Loucy (cell line): ENCODE measurements at regions not wholly inside any gene's neighbourhood (a gene's known extent, or its start where the extent isn't known, plus 50 kb on each side); places are given as distances from the start of the nearest gene placed in this dataset.

Source experiments
- EZH2phosphoT487 ChIP-seq: fragments of 200-600 bp; IDR thresholded peaks from 2 replicates; pipeline ENCODE4 v1.6.1; 2018; ENCODE audit warnings: antibody characterized with exemption, mild to moderate bottlenecking, moderate library complexity, borderline replicate concordance
- TF ChIP-seq, protein P1 (sequence below): fragments of 200-600 bp; sonication (generic); conservative IDR thresholded peaks from 2 replicates; pipeline ENCODE4 v1.5.1; 2014; ENCODE audit warnings: mild to moderate bottlenecking, antibody characterized with exemption, low read length

DNA sequence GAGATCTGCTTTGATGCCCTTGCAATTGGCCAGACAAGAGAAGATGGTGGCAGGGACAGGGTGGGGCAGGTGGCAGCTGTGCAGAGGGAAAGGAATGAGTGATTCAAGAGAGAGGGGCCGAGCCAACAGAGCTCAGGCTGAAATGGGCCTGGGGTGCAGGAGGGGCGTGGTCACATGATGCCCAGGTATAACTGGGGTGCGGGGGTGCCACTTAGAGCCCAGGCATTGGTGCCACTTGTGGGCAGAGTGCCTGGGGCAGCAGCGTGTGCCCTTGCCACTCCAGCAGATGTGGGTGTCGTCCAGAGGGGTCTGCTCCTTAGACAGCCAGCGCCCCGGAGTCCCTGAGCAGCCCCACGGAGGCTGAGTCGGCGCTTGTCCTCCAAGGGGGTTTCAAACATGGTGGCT lies 88.7 kb downstream of the PLXNA1 start:
- TF ChIP-seq, protein P1, sequence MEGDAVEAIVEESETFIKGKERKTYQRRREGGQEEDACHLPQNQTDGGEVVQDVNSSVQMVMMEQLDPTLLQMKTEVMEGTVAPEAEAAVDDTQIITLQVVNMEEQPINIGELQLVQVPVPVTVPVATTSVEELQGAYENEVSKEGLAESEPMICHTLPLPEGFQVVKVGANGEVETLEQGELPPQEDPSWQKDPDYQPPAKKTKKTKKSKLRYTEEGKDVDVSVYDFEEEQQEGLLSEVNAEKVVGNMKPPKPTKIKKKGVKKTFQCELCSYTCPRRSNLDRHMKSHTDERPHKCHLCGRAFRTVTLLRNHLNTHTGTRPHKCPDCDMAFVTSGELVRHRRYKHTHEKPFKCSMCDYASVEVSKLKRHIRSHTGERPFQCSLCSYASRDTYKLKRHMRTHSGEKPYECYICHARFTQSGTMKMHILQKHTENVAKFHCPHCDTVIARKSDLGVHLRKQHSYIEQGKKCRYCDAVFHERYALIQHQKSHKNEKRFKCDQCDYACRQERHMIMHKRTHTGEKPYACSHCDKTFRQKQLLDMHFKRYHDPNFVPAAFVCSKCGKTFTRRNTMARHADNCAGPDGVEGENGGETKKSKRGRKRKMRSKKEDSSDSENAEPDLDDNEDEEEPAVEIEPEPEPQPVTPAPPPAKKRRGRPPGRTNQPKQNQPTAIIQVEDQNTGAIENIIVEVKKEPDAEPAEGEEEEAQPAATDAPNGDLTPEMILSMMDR = no peak
- no peak for TF ChIP-seq EZH2phosphoT487
